ENCODE measurements at regions not wholly inside any gene's neighbourhood (a gene's known extent, or its start where the extent isn't known, plus 50 kb on each side); places are given as distances from the start of the nearest gene placed in this dataset.

DNA sequence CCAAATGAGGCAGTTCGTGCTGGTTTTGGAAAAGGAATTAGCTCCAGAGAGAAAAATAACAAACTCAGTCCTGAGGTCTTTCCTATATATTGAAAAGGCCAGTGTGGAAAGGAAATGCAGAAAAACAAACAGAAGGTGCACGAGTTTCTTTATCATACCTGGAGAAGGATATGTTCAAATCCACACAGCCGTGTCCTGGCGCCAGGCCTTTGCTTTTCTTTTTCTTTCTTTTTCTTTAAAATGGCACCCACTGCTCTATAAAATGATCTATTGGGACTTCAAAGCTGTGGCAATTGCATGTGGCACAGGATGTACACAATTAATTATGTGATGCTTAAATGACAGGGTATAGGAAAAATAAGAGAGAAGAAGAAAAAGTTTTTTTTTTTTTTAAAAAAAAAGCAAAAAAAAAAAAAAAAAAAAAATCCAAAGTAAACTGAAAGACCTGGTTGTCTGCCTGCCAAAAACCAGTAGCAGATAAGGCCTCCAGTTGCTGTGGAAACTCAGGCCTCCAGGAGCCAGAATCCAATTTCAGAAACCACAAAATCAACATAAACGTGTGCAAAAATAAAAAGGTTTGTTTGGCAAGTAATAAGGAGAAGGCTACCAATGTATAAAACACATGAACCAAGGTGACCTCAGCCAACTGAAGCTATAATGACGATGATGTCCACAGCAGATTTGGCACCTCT is 957.6 kb upstream of the SOX9 start:
- H3K79me1 ChIP-seq (ENCODE audit: low read depth, low read length) = no peaks in the 10 kb centered on the region
- no peaks in the 10 kb centered on the region for H3K4me1 ChIP-seq (replicated peaks in 1 of 4; ENCODE audit: control insufficient read depth in 3 of 4, insufficient read depth in 4 of 4, low read length in 3 of 4)
- no peak overlapping the region for H3K4me3 ChIP-seq (ENCODE audit: extremely low read depth in 1 of 4, insufficient read depth in 2 of 4, low read depth in 3 of 4, low read length in 4 of 4)
- no peak for DNase-seq (ENCODE audit: low read depth in 1 of 2, low spot score in 2 of 2)
- no peak overlapping the region for H2AFZ ChIP-seq (ENCODE audit: low read length)
- 89% methylated on average over 6 of the region's 6 CpGs; no CpG with 5 or more reads in 1 of the 2 experiments for WGBS, 2 experiments (ENCODE audit: extremely low coverage in 1 of 2, insufficient coverage in 1 of 2, insufficient read length in 1 of 2, insufficient replicate concordance in 2 of 2, low coverage in 1 of 2, low lambda C conversion rate in 2 of 2, missing lambda C conversion rate in 1 of 2)
- H3K27ac ChIP-seq (ENCODE audit: low read depth, low read length) = no peak overlapping the region
- no peak overlapping the region for H3K14ac ChIP-seq (ENCODE audit: insufficient read length)
- no peaks in the 10 kb centered on the region for H3K9me3 ChIP-seq (ENCODE audit: insufficient read depth in 2 of 2, low read depth in 1 of 2, low read length in 1 of 2)
- CTCF ChIA-PET (ENCODE audit: partially characterized antibody) = no interaction called here
- no peaks in the 10 kb centered on the region for H3K27me3 ChIP-seq (replicated peaks in 1 of 4; ENCODE audit: control insufficient read depth in 3 of 4, extremely low read depth in 1 of 4, insufficient read depth in 3 of 4, low read length in 3 of 4)
- H4K8ac ChIP-seq (ENCODE audit: extremely low read depth, insufficient read depth, low read length) = no peak overlapping the region
- H2BK5ac ChIP-seq (ENCODE audit: low read depth, low read length) = no peak overlapping the region
- no peak overlapping the region for H3K4ac ChIP-seq (replicated peaks; ENCODE audit: insufficient read length, low read depth, low read length)
- H3K79me2 ChIP-seq (ENCODE audit: control insufficient read depth in 1 of 2, insufficient read depth in 2 of 2, low read length in 2 of 2) = no peaks in the 10 kb centered on the region
- no peak overlapping the region for H2BK20ac ChIP-seq (ENCODE audit: low read length)
- H3K4me2 ChIP-seq (ENCODE audit: insufficient read depth in 1 of 2, low read depth in 2 of 2, low read length in 2 of 2) = no peak overlapping the region
- FAIRE-seq = no peak
- H2BK12ac ChIP-seq (ENCODE audit: low read depth, low read length) = no peak overlapping the region
- no peaks in the 10 kb centered on the region for H3K36me3 ChIP-seq (ENCODE audit: control insufficient read depth in 2 of 4, insufficient read depth in 4 of 4, low read length in 3 of 4)
- H2AK5ac ChIP-seq (ENCODE audit: low read depth, low read length) = no peak overlapping the region
- TF ChIP-seq SIX5 (IDR thresholded peaks at IDR 0.05; ENCODE audit: low read depth, low read length) = no peak
- no peak for TF ChIP-seq CBX5 (IDR thresholded peaks at IDR 0.05; ENCODE audit: low read depth, low read length)
- no peak for TF ChIP-seq CHD1 (IDR thresholded peaks at IDR 0.05; ENCODE audit: low read depth, low read length)
- no peak for TF ChIP-seq ASH2L (IDR thresholded peaks at IDR 0.05; ENCODE audit: low read length)
- no peak for TF ChIP-seq EP300 (IDR thresholded peaks at IDR 0.05; ENCODE audit: borderline replicate concordance in 1 of 2, low read depth in 2 of 2, low read length in 2 of 2)
- TF ChIP-seq HDAC2 (IDR thresholded peaks at IDR 0.05; ENCODE audit: borderline replicate concordance in 1 of 2, low read depth in 2 of 2, low read length in 2 of 2) = no peak
- TF ChIP-seq GABPA (IDR thresholded peaks at IDR 0.05; ENCODE audit: borderline replicate concordance, insufficient read depth, low read length) = no peak
- no peak for TF ChIP-seq KDM1A (IDR thresholded peaks at IDR 0.05; ENCODE audit: borderline replicate concordance, low read length)
- no peak for TF ChIP-seq POLR2AphosphoS5 (IDR thresholded peaks at IDR 0.05; ENCODE audit: low read depth, low read length)
- TF ChIP-seq POU5F1 (IDR thresholded peaks at IDR 0.05; ENCODE audit: low read depth, low read length) = no peak
- no peak for TF ChIP-seq TCF12 (IDR thresholded peaks at IDR 0.05; ENCODE audit: low read depth, low read length)
- no peak for TF ChIP-seq CBX8 (IDR thresholded peaks at IDR 0.05; ENCODE audit: borderline replicate concordance, low read depth, low read length)
- no peak for TF ChIP-seq HDAC6 (IDR thresholded peaks at IDR 0.05; ENCODE audit: low read depth, low read length)
- no peak for TF ChIP-seq JUN (IDR thresholded peaks at IDR 0.05; ENCODE audit: low read depth, low read length)
- H3K23ac ChIP-seq (ENCODE audit: insufficient read length) = no peak overlapping the region
- H3K23me2 ChIP-seq (ENCODE audit: low read depth, low read length) = no peaks in the 10 kb centered on the region
- no peaks in the 10 kb centered on the region for H4K20me1 ChIP-seq (replicated peaks in 1 of 2; ENCODE audit: control insufficient read depth in 1 of 2, insufficient read depth in 2 of 2, low read length in 2 of 2)
- H4K91ac ChIP-seq (replicated peaks; ENCODE audit: insufficient read length, low read length) = no peak overlapping the region
- no peak overlapping the region for H3K18ac ChIP-seq (ENCODE audit: extremely low read depth, low read length)
- POLR2A ChIA-PET (ENCODE audit: partially characterized antibody) = no interaction called here
- no peak overlapping the region for H2BK15ac ChIP-seq (ENCODE audit: low read length)
- no peak overlapping the region for H3K9ac ChIP-seq (replicated peaks in 1 of 4; ENCODE audit: extremely low read depth in 1 of 4, low read depth in 3 of 4, low read length in 3 of 4)
- H2BK120ac ChIP-seq (replicated peaks; ENCODE audit: low read depth, low read length) = no peak overlapping the region
- H3K56ac ChIP-seq (replicated peaks; ENCODE audit: insufficient read length, low read depth, low read length) = no peak overlapping the region
- no peak overlapping the region for H4K5ac ChIP-seq (ENCODE audit: insufficient read length, low read depth, low read length)
